CD4-positive, alpha-beta T cell treated with Interleukin-12 subunit alpha and Interleukin-12 subunit beta, for 1 hour (primary cell): ENCODE measurements at regions not wholly inside any gene's neighbourhood (a gene's known extent, or its start where the extent isn't known, plus 50 kb on each side); places are given as distances from the start of the nearest gene placed in this dataset.
"Not testable (repeated sequence)": the region's sequence is repeated elsewhere in the genome, so short reads cannot be mapped to it uniquely, and the experiment has no call there.

Source experiments
- DNase-seq: peaks from one replicate; pipeline ENCODE4 v3.0.0-alpha.2; 2020

- no peak for DNase-seq
These were observed 649.0 kb upstream of the ANKRD30A start for GRCh38 chr10:36476399-36476798.

- no peak for DNase-seq
These were observed 649.7 kb upstream of the ANKRD30A start for GRCh38 chr10:36475746-36476145.

DNA sequence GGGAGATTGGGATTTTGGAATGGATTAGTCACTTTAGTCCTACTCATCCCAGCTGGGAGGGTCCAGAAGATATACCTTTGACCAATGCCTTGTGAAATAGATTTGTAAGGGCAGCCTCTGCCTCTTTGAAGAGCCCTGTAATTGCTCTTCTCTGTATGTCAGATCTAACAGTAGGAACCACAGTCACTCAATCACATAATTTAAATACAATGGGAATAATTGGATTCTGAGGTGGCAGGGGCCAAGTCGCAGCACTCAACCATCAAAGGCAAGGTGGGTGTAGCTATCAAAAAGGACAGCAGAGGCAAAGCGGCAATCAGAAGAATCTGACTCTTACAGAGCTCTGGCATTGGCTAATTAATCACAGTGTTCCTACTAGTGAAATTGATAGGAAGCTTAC lies 650.9 kb upstream of the ANKRD30A start:
- no peak for DNase-seq

GRCh38 chr10:36473122-36473521 lies 652.3 kb upstream of the ANKRD30A start:
- DNase-seq = no peak

DNA sequence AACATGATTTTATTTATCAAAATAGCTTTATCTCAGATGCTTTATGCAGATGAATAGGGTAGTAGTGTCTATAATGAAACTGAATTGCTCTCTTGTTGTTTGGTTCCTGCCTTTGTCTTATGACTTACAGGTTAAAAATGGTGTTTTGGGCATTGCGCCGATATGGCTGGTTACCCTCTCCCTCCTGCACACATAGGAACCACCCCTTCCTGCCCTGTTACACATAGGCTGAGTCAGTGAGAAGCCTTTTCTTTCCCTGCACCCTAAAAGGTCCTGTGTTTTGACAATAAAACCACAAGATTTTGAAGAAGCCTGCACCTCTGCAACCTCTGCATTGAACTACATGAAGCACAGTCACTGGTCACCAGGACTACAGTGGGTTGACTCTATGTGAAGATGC lies 655.8 kb upstream of the ANKRD30A start:
- no peak for DNase-seq

- no peak for DNase-seq
These were observed 656.8 kb upstream of the ANKRD30A start for GRCh38 chr10:36468620-36469019.

- no peak for DNase-seq
These were observed 659.6 kb upstream of the ANKRD30A start for GRCh38 chr10:36465604-36466379.

DNA sequence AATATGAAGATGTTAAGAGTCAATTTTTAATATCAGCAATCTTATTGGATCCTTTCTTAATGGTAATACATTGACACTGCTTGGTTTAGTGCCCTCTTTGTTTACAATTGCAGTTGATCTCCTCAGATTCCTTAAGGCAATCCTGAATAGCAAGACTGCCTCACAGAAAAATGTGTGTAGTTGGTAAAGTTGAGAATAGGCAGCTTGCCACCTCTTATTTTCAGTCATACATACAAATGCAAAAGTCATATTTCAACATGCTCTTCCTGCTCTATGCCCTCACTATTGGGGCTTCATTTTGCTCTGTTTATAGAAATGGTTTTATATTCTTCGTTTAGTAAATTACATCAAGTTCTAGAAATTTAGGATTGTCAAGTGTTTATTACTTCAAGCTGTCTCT lies 661.1 kb upstream of the ANKRD30A start:
- no peak for DNase-seq

GRCh38 chr10:36463390-36463789 lies 662.0 kb upstream of the ANKRD30A start:
- no peak for DNase-seq

DNA sequence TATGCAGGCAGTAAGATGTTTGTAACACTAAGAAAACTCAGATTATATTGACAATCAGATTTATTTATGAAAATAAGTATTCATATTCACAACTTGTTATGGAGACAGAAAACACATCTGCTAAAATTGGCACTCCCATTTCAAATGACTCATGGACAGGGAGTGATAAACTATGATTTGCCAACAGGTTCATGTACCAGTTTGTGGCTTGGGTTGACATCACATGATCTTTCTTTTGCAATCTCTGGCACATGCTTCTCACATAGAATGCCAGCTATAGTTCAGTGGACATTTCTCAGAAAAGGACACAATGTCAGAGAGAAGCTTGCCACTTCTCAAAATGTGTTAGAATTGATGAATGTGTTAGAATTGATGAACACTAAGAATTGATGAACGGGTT lies 663.2 kb upstream of the ANKRD30A start:
- DNase-seq = no peak

- DNase-seq = not testable (repeated sequence)
These were observed 667.0 kb upstream of the ANKRD30A start for GRCh38 chr10:36458437-36458836.

- no peak for DNase-seq
These were observed 667.6 kb upstream of the ANKRD30A start for GRCh38 chr10:36457751-36458150.

DNA sequence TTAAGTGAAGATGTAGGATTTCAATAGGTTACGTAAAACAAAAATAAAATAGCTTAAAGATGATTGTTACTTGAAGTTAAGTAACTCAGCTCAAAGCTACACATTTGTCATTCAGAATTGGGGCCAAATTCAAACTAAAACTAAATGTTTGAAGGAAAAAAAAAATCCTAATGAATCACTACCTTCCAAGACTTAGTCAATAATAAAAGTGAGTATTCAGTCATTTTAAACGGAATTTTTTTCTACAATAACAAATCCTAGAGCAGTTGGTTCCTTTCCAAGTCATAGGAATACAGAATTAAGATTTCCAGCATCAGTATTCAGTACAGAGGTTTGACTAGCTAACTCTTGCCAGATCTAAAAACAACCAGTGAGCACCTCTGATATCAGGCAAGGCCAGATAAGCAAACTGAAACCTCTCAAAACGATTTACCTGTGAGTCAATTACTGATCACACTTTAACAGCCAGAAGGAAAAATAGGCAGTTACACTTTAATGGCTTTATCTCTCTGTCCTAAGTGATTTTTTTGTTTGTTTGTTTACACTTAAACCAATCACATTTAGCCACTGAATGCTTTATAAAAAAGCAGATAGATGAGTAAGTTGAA lies 669.8 kb upstream of the ANKRD30A start:
- no peak for DNase-seq

- DNase-seq = no peak
These were observed 672.5 kb upstream of the ANKRD30A start for GRCh38 chr10:36452851-36453250.

GRCh38 chr10:36451391-36451970 lies 673.9 kb upstream of the ANKRD30A start:
- no peak for DNase-seq

GRCh38 chr10:36450380-36450779 lies 675.0 kb upstream of the ANKRD30A start:
- no peak for DNase-seq

- no peak for DNase-seq
These were observed 676.4 kb upstream of the ANKRD30A start for GRCh38 chr10:36448760-36449691.

DNA sequence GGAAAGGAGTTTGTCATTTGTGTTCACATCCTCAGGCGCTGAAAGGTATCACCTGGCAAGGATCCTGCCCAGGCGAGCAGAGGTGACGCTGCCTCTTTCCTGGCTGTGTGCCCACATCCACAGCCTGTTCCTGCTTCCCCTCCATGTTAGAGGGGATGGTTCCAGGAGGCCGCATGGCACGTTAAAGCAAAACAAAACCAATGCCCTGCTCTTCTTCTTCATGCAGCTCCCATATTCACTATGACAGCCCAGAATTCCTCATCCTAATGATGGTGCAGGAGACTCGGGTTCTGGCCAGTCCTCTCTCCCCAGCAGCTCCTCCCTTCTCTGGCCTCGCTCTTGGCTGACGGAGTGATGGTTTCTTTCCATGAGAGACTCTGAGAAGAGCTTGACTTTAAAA lies 678.5 kb upstream of the ANKRD30A start:
- no peak for DNase-seq

DNA sequence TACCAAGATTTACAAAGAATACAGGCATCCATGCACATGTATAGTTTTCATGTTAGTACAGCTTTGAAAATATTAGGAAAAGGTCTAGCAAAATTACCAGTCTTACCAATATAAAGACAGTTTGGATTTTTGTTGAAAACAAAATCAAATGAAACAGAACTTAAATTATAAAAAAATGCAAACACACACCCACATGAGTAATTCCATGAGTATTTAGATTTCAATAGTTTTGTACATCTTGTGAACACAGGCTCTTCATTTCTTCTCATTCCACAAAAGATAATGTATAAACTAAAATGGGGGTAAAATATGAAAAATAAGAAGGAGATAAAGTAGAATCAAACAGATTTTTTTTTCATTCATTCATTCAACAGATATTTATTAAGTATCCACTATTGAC lies 682.2 kb upstream of the ANKRD30A start:
- DNase-seq = no peak

- DNase-seq = no peak
These were observed 683.8 kb upstream of the ANKRD30A start for GRCh38 chr10:36441557-36441956.

DNA sequence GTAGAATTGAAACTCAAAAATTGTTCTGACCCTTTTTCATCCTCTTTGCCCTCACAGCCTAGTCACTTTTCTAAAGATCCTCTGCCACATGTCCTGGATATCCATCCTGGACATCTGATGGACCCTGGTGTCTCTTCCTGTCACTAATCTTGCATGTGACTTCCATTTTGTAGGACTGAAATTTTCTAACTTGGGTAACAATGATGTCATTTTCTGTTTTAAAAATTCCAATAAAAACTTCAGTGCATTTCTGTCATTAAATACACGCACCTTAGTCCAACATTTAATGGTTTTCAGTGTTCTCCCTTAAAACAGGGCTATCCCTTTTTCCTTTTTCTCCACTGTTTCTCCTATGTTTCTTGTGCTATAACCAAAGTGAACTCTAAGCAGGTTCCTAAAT lies 684.9 kb upstream of the ANKRD30A start:
- no peak for DNase-seq

DNA sequence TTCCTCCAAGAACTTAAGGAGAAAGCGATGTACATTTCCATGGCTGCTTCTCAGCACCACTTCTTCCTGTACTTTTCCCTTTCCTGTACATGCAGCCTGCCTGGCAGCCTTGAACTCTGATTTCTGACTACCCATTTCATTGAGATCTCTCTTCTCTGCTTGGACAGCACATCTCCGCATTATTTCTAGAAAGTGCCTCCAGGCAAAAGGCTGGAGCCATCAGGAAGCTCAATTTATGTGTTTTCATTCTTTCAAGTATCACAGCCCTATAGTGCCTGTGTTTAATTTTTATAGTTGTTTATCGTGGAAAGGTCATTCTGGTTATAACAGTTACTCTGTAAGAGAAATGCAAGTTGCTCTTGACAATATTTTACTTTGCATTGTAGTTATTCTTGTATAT lies 688.0 kb upstream of the ANKRD30A start:
- DNase-seq = no peak

DNA sequence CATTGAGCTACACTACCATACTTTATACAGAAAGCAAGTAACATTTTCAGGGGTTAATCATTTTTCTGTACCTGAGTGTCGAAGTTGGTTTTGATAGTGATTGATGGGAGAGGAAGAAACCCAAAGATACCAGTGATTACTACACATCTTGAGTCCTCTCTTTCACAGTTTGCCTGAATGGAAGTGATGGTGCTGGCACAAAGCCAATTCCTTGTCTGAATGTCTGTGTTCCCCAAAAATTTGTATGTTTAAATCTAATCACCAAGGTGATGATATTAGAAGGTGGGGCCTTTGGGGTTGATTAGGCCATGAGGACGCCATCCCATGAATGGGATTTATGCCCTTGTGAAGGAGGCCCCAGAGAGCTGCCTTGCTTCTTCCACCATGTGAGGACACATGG lies 696.9 kb upstream of the ANKRD30A start:
- no peak for DNase-seq
